Activated CD8-positive, alpha-beta T cell treated with anti-CD3 and anti-CD28 coated beads, Interleukin-2, amount 10 ng/mL, durations not matched to agents 7 days and 5 days (primary cell): ENCODE measurements at regions not wholly inside any gene's neighbourhood (a gene's known extent, or its start where the extent isn't known, plus 50 kb on each side); places are given as distances from the start of the nearest gene placed in this dataset.

Source experiments
- ATAC-seq: fragments of 150-1000 bp; cut with Tn5 transposase; one replicate; pipeline ENCODE4 v1.10.0; 2021; ENCODE audit warnings: moderate library complexity
- CTCF ChIA-PET: fragments of 350-600 bp; sonication (Branson Sonifier 250); formaldehyde crosslinking; loops from one replicate; lab custom pipeline; 2021; ENCODE audit warnings: antibody characterized with exemption; lab: Charles Lee
- POLR2A ChIA-PET: fragments of 350-600 bp; sonication (Branson Sonifier 250); formaldehyde crosslinking; loops from one replicate; lab custom pipeline; 2021; ENCODE audit warnings: antibody characterized with exemption; lab: Charles Lee
- DNase-seq: peaks from one replicate; pipeline ENCODE4 v3.0.0-alpha.2; 2020
- H3K27ac Mint-ChIP-seq: one replicate; pipeline ENCODE4 v1.8.0; 2021; ENCODE audit warnings: mild to moderate bottlenecking, mixed read lengths
- H3K27me3 Mint-ChIP-seq: one replicate; pipeline ENCODE4 v1.8.0; 2021; ENCODE audit warnings: low read depth, mixed read lengths
- H3K36me3 Mint-ChIP-seq: one replicate; pipeline ENCODE4 v1.8.0; 2021; ENCODE audit warnings: low read depth, mixed read lengths
- H3K4me1 Mint-ChIP-seq: one replicate; pipeline ENCODE4 v1.8.0; 2021; ENCODE audit warnings: low read depth, mixed read lengths
- H3K4me3 Mint-ChIP-seq: one replicate; pipeline ENCODE4 v1.8.0; 2021; ENCODE audit warnings: mild to moderate bottlenecking, mixed read lengths
- H3K9me3 Mint-ChIP-seq: one replicate; pipeline ENCODE4 v1.8.0; 2022; ENCODE audit warnings: mixed read lengths; ENCODE audit not compliant: insufficient read depth

DNA sequence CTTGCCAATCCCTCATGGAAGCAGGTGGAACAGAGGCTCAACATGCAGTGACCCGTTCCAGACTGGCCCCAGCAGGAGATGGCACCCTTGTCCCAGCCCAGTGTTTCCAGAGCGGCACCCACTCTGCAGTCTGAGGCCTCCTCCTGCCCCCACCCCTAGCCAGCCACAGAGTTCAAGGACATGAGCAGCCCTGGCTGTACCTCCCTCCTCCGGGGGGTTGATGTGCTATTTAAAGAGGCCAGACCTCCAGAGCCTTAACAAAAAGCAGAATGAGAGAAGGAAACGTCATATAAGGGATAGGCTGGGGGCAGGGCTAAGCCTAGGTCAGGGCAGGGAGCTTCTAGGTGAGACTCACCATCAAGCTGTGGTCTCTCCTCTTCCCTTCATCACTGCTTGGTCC is 115.7 kb upstream of the NANOS1 start:
- no peak overlapping the region for H3K27ac Mint-ChIP-seq
- H3K36me3 Mint-ChIP-seq, result no peaks in the 10 kb centered on the region
- CTCF ChIA-PET, result no interaction called here
- no peak overlapping the region for H3K4me3 Mint-ChIP-seq
- no peaks in the 10 kb centered on the region for H3K9me3 Mint-ChIP-seq
- ATAC-seq (no peak), DNase-seq (no peak)
- POLR2A ChIA-PET, result no interaction called here
- no peaks in the 10 kb centered on the region for H3K27me3 Mint-ChIP-seq
- H3K4me1 Mint-ChIP-seq, result no peaks in the 10 kb centered on the region

DNA sequence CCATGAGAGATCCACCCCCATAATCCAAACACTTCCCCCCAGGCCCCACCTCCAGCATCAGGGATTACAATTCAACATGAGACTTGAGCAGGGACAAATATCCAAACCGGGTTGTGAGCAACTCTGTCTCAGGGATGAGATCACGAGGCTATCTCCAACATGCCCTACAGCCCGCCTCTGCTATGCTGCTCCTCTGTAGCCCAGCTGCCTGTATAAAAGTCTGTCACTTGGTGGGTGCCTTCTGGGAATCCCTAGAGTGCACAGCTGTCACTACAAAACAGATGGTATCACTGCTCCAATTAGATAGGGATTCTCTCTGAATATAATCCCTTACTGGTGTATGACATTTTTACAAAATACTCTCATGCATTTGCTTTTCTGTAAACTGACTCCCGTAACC is 114.9 kb upstream of the NANOS1 start:
- ChIA-PET POLR2A (no interaction called here), CTCF (no interaction called here)
- no peak overlapping the region for H3K4me3 Mint-ChIP-seq
- ATAC-seq (no peak), DNase-seq (no peak)
- no peak overlapping the region for H3K27ac Mint-ChIP-seq
- no peaks in the 10 kb centered on the region for H3K4me1 Mint-ChIP-seq
- no peaks in the 10 kb centered on the region for H3K27me3 Mint-ChIP-seq
- no peaks in the 10 kb centered on the region for H3K36me3 Mint-ChIP-seq
- no peaks in the 10 kb centered on the region for H3K9me3 Mint-ChIP-seq

DNA sequence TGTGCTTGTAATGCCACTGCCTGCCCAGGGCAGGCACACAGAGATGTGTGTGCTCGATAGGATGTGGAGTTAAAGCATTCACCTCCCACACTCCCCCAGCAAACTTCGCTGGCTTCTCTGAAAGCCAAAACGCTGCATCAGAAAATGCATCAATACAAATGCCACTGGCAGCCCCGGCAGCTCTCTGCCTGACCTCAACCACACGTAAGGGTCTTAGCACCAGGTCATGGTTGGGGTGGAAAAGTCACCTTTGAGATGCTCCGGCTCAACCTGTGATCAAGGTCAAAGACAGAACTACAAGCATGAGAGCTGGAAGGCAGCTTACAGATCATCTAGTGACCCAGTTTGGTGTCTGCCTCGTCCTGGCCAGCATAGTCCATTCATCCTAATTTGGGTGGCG is 114.4 kb upstream of the NANOS1 start:
- Mint-ChIP-seq H3K4me3 (no peak overlapping the region), H3K27ac (no peak overlapping the region), H3K27me3 (no peaks in the 10 kb centered on the region), H3K4me1 (no peaks in the 10 kb centered on the region), H3K36me3 (no peaks in the 10 kb centered on the region), H3K9me3 (no peaks in the 10 kb centered on the region)
- ChIA-PET CTCF (no interaction called here), POLR2A (no interaction called here)
- DNase-seq, result no peak
- no peak for ATAC-seq

DNA sequence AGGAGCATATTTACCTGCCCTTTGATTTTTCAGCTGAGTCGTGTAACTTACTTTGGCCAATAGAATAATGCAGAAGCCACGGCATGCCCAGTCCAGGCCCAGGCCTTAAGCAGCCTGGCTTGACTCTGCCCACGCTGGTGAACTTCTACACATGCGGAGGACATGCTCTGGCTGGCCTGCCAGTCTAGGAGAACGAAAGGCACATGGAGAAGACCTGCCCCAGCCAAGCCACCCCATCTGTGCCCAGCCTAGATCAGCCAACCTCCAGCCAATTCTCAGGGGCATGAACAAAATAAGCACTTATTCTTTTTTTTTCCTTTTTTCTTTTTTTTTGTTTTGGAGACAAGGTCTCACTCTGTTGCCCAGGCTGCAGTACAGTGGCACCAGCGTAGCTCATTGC is 112.7 kb upstream of the NANOS1 start:
- Mint-ChIP-seq H3K4me3 (no peak overlapping the region), H3K9me3 (no peaks in the 10 kb centered on the region), H3K4me1 (no peaks in the 10 kb centered on the region), H3K27me3 (peaks cover 2% of the 10 kb centered on the region), H3K27ac (no peak overlapping the region), H3K36me3 (no peaks in the 10 kb centered on the region)
- CTCF ChIA-PET, result no interaction called here
- no peak for DNase-seq
- POLR2A ChIA-PET, result no interaction called here
- ATAC-seq, result no peak

DNA sequence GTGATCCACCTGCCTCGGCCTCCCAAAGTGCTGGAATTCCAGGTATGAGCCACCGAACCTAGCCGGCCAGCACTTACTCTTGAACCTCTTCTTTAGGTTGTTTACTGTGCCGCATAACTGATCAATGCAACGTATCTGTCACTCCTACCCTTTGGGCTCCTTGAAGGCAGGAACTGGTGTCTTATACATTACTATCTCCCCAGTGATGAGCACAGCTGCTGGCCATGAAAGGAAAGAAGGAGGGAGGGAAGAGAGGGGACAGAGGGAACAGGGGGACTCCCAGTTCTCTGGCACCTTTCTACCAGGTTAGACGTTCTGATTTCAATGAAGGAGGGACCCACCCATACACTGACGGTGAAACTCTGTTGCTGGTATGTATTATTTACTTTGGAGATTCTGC is 111.8 kb upstream of the NANOS1 start:
- H3K27me3 Mint-ChIP-seq, result peaks cover 5% of the 10 kb centered on the region
- ChIA-PET CTCF (no interaction called here), POLR2A (no interaction called here)
- DNase-seq (no peak), ATAC-seq (no peak)
- H3K27ac Mint-ChIP-seq, result no peak overlapping the region
- H3K36me3 Mint-ChIP-seq, result no peaks in the 10 kb centered on the region
- no peaks in the 10 kb centered on the region for H3K4me1 Mint-ChIP-seq
- H3K9me3 Mint-ChIP-seq, result no peaks in the 10 kb centered on the region
- no peak overlapping the region for H3K4me3 Mint-ChIP-seq

DNA sequence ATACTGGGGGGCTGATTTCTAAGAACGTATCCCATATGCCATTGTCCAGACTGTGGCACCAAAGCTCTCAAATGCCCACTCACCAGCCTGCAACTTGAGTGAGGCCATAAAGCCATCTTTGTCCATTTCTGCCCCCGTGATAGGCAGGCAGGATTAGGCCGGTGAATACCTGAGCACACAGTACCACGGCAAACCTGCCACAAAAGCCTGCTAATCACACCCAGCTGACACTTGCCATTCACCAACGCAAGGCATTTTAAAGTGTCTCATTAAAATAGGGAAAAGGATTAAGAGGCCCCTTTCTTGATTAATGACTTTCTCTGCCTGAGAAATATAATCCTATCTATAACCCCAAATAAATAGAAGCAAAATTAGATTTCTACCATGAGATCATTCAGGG is 111.4 kb upstream of the NANOS1 start:
- Mint-ChIP-seq H3K27me3 (peaks cover 5% of the 10 kb centered on the region), H3K27ac (no peak overlapping the region), H3K9me3 (no peaks in the 10 kb centered on the region), H3K4me1 (no peaks in the 10 kb centered on the region), H3K36me3 (no peaks in the 10 kb centered on the region), H3K4me3 (no peak overlapping the region)
- DNase-seq, result no peak
- no peak for ATAC-seq
- ChIA-PET POLR2A (no interaction called here), CTCF (no interaction called here)

DNA sequence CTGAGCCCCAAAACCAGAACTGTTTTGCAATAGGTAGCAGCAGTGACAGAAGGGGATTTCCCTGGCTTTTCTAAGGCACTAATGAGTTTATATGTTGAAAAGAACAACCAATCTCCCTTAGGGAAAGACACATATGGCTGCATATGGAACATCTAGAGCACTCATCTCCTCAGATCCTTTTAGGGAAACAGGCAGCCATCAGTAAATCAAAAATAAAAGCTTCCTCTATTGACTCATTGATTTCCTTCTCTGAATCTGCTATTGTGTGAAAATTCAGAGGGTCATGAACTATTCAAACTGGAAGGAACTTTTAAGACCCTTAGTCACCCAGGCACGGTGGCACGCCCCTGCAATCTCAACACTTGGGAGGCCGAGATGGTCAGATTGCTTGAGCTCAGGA is 110.9 kb upstream of the NANOS1 start:
- DNase-seq (no peak), ATAC-seq (no peak)
- Mint-ChIP-seq H3K36me3 (no peaks in the 10 kb centered on the region), H3K27me3 (peaks cover 5% of the 10 kb centered on the region), H3K4me3 (no peak overlapping the region), H3K4me1 (no peaks in the 10 kb centered on the region), H3K27ac (no peak overlapping the region), H3K9me3 (no peaks in the 10 kb centered on the region)
- CTCF ChIA-PET, result no interaction called here
- POLR2A ChIA-PET, result no interaction called here

DNA sequence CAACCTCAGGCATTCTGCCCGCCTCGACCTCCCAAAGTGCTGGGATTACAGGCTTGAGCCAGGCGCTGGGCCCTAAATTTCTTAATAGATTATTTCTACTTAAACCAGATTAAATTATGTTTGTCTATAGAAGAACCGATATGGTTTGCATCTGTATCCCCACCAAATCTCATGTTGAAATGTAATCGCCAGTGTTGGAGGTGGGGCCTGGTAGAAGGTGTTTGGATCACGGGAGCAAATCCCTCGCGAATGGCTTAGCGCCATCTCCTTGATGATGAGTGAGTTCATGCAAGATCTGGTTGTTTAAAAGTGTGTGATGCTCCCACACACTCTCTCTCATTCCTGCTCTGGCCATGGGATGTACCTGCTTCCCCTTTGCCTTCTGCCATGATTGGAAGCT is 109.3 kb upstream of the NANOS1 start:
- CTCF ChIA-PET, result no interaction called here
- POLR2A ChIA-PET, result no interaction called here
- H3K27ac Mint-ChIP-seq, result no peak overlapping the region
- H3K4me1 Mint-ChIP-seq, result no peaks in the 10 kb centered on the region
- no peak overlapping the region for H3K4me3 Mint-ChIP-seq
- ATAC-seq (no peak), DNase-seq (no peak)
- H3K9me3 Mint-ChIP-seq, result no peaks in the 10 kb centered on the region
- H3K36me3 Mint-ChIP-seq, result no peaks in the 10 kb centered on the region
- peaks cover 5% of the 10 kb centered on the region for H3K27me3 Mint-ChIP-seq

DNA sequence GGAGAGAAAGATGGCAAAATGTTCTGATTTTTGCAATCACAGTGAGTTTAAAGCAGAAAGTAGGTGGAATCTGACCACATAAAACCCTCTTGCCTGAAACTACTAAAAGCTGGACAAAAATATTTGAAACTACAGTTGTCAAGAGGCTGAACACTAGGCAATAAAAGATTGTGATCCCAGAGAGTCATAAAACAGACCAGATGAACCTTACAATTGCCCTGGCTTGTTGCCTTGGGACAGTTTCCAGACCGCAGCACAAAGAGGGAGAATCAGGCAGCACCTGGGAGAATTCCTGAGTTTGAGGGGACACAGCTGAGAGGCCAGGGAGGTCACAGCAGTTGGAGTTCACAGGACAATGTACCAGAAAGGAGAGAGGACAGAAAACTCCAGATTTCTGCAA is 107.3 kb upstream of the NANOS1 start:
- ChIA-PET CTCF (no interaction called here), POLR2A (no interaction called here)
- ATAC-seq, result no peak
- Mint-ChIP-seq H3K27me3 (peaks cover 9% of the 10 kb centered on the region), H3K4me3 (no peak overlapping the region), H3K36me3 (no peaks in the 10 kb centered on the region), H3K4me1 (no peaks in the 10 kb centered on the region), H3K27ac (no peak overlapping the region), H3K9me3 (no peaks in the 10 kb centered on the region)
- no peak for DNase-seq

DNA sequence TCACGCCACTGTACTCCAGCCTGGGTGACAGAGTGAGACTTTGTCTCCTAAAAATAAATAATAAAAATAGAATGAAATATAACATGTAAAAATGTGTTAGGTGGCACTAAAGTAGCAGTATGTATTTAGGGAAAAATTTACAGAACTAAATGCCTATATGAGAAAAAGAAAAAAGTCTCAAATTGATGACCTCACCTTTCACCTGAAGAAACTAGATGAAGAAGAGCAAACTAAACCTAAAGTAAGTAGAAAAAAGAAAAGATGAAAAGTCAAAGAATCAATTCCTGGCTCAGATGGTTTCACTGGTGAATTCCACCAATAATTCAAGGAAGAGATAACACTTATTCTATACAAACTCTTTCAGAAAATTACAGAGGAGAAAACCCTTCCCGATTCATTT is 106.5 kb upstream of the NANOS1 start:
- Mint-ChIP-seq H3K27ac (no peak overlapping the region), H3K36me3 (no peaks in the 10 kb centered on the region), H3K27me3 (peaks cover 12% of the 10 kb centered on the region), H3K9me3 (no peaks in the 10 kb centered on the region), H3K4me1 (no peaks in the 10 kb centered on the region), H3K4me3 (no peak overlapping the region)
- ChIA-PET POLR2A (no interaction called here), CTCF (no interaction called here)
- ATAC-seq (no peak), DNase-seq (no peak)

DNA sequence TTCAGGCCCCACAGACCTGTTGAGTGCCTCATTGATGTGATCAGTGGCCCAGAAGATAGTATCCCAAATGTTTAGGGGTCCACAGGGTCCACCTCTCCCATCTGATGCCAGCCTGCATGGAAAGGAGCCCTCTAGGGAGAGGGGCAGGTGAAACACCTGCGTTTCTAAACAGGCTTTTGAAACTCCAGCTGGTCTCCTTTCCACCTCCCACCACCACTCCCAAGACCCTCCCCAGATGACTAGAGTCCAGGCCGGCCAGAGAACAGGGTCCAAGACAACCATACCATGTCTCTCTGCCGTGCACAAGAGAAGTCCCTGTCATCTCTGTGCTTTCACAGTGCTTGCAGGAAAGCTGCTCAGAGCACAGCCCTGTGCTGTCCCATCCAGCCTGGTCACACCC is 105.0 kb upstream of the NANOS1 start:
- ChIA-PET CTCF (no interaction called here), POLR2A (no interaction called here)
- no peaks in the 10 kb centered on the region for H3K9me3 Mint-ChIP-seq
- no peaks in the 10 kb centered on the region for H3K4me1 Mint-ChIP-seq
- ATAC-seq (no peak), DNase-seq (no peak)
- peaks cover 12% of the 10 kb centered on the region for H3K27me3 Mint-ChIP-seq
- no peak overlapping the region for H3K4me3 Mint-ChIP-seq
- no peak overlapping the region for H3K27ac Mint-ChIP-seq
- H3K36me3 Mint-ChIP-seq, result no peaks in the 10 kb centered on the region

DNA sequence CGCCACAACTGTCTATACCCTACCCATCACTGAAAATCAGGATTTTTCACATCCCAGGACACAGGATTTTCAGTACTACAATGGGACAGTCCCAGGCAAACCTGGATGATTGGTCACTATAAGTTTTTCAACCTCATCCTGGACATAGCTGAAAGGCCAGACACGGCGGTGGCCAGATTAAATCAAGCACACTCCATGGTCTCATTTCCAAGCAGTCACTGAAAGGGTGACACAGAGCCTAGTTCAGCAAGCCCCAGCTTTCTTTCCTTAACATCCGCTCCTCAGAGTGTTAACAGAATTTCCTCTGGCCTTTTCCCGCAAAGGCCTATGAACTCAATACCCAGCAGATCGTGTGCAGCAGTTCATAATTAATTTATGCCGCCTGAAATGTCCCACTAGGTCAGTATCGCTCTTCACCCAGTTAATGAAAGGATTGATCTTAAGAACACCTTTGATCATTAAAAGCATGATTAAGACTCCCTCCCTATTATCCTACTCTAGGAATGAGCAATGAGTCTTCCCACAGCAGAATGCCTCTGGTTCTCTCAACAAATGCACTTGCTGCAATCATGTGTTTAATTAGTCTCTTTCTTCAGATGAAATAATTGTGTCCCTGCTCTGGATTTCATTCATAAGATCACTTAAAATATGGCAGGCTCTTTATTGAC is 104.0 kb upstream of the NANOS1 start:
- no peak for ATAC-seq
- peaks cover 12% of the 10 kb centered on the region for H3K27me3 Mint-ChIP-seq
- ChIA-PET CTCF (no interaction called here), POLR2A (no interaction called here)
- peaks cover 2% of the 10 kb centered on the region for H3K36me3 Mint-ChIP-seq
- H3K4me3 Mint-ChIP-seq, result no peak overlapping the region
- H3K9me3 Mint-ChIP-seq, result peaks cover 4% of the 10 kb centered on the region
- DNase-seq, result no peak
- no peak overlapping the region for H3K27ac Mint-ChIP-seq
- peaks cover 4% of the 10 kb centered on the region for H3K4me1 Mint-ChIP-seq

DNA sequence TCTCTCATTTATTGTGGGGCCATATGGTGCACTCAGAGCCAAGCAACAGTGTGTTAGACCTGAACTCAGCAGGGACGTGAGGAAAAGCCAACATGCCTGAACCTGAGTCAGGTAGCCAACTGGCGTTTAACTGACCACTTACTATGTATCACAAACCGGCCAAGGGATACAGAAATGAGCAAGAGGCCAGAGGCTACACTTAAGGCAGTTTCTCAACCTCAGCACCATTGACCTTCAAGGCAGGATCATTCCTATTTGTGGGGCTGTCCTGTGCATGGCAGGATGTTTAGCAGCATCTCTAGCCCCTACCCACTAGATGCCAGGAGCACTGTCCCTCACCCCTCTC is 103.5 kb upstream of the NANOS1 start:
- no peak overlapping the region for H3K4me3 Mint-ChIP-seq
- peaks cover 9% of the 10 kb centered on the region for H3K9me3 Mint-ChIP-seq
- peaks cover 12% of the 10 kb centered on the region for H3K27me3 Mint-ChIP-seq
- DNase-seq (no peak), ATAC-seq (no peak)
- H3K4me1 Mint-ChIP-seq, result peaks cover 9% of the 10 kb centered on the region
- no peak overlapping the region for H3K27ac Mint-ChIP-seq
- ChIA-PET CTCF (no interaction called here), POLR2A (no interaction called here)
- peaks cover 3% of the 10 kb centered on the region for H3K36me3 Mint-ChIP-seq
